GM23338 (cell line): ENCODE measurements at regions not wholly inside any gene's neighbourhood (a gene's known extent, or its start where the extent isn't known, plus 50 kb on each side); places are given as distances from the start of the nearest gene placed in this dataset.

Experiments
- ATAC-seq: fragments of 200-7000 bp; cut with Tn5 transposase; 3 replicates; pipeline ENCODE4 v1.9.1; 2020
- DNase-seq: peaks from one replicate; pipeline ENCODE4 v3.0.0-alpha.2; 2015; ENCODE audit warnings: low spot score
- H2AFZ ChIP-seq: fragments of 200-600 bp; sonication (generic); 2 replicates; pipeline ENCODE4 v1.8.0; 2016; ENCODE audit warnings: antibody characterized with exemption, mild to moderate bottlenecking, moderate library complexity
- H3F3A ChIP-seq: fragments of 200-600 bp; sonication (generic); replicated peaks from 2 replicates; pipeline ENCODE4 v1.8.0; 2017; ENCODE audit warnings: antibody characterized with exemption, mixed run types, low read depth
- H3K27ac ChIP-seq: fragments of 200-600 bp; sonication (generic); 2 replicates; pipeline ENCODE4 v1.6.1; 2016; ENCODE audit warnings: low read depth
- H3K27me3 ChIP-seq: fragments of 200-600 bp; sonication (generic); 2 replicates; pipeline ENCODE4 v1.8.0; 2016; ENCODE audit warnings: mild to moderate bottlenecking, mixed run types, moderate library complexity; ENCODE audit not compliant: insufficient read depth
- H3K36me3 ChIP-seq: fragments of 200-600 bp; sonication (generic); 2 replicates; pipeline ENCODE4 v1.8.0; 2016; ENCODE audit warnings: mild to moderate bottlenecking; ENCODE audit not compliant: insufficient read depth
- H3K4me1 ChIP-seq: fragments of 200-600 bp; sonication (generic); 2 replicates; pipeline ENCODE4 v1.8.0; 2016; ENCODE audit warnings: mild to moderate bottlenecking, moderate library complexity; ENCODE audit not compliant: insufficient read depth
- H3K4me2 ChIP-seq: fragments of 200-600 bp; sonication (generic); 2 replicates; pipeline ENCODE4 v1.7.1; 2017; ENCODE audit warnings: mixed run types
- H3K4me3 ChIP-seq: fragments of 200-600 bp; sonication (generic); 2 replicates; pipeline ENCODE4 v1.6.1; 2016; ENCODE audit warnings: mixed run types
- H3K79me2 ChIP-seq: fragments of 200-600 bp; sonication (generic); replicated peaks from 2 replicates; pipeline ENCODE4 v1.8.0; 2017; ENCODE audit warnings: mild to moderate bottlenecking; ENCODE audit not compliant: insufficient read depth
- H3K9me2 ChIP-seq: fragments of 200-600 bp; sonication (generic); 2 replicates; pipeline ENCODE4 v1.8.0; 2017; ENCODE audit not compliant: insufficient read depth
- H4K20me1 ChIP-seq: fragments of 200-600 bp; sonication (generic); replicated peaks from 2 replicates; pipeline ENCODE4 v1.8.0; 2017; ENCODE audit warnings: mild to moderate bottlenecking; ENCODE audit not compliant: insufficient read depth
- H3K27ac Mint-ChIP-seq: 2 replicates; pipeline ENCODE4 v1.8.0; 2020; ENCODE audit warnings: inconsistent platforms, mild to moderate bottlenecking, moderate library complexity, mixed read lengths
- H3K27me3 Mint-ChIP-seq: 3 replicates; pipeline ENCODE4 v1.8.0; 2022; ENCODE audit warnings: low read depth, mild to moderate bottlenecking, moderate library complexity, mixed read lengths, inconsistent platforms; ENCODE audit not compliant: insufficient read depth, poor library complexity
- H3K36me3 Mint-ChIP-seq: 3 replicates; pipeline ENCODE4 v1.8.0; 2021; ENCODE audit warnings: low read depth, mild to moderate bottlenecking, inconsistent platforms, moderate library complexity, mixed read lengths
- H3K4me1 Mint-ChIP-seq: 3 replicates; pipeline ENCODE4 v1.8.0; 2020; ENCODE audit warnings: mild to moderate bottlenecking, inconsistent platforms, mixed read lengths
- H3K4me3 Mint-ChIP-seq: 3 replicates; pipeline ENCODE4 v1.8.0; 2021; ENCODE audit warnings: moderate library complexity, mild to moderate bottlenecking, inconsistent platforms, mixed read lengths
- H3K9me3 Mint-ChIP-seq: 3 replicates; pipeline ENCODE4 v1.8.0; 2020; ENCODE audit warnings: moderate library complexity, mild to moderate bottlenecking, inconsistent platforms, mixed read lengths
- ETS1 ChIP-seq: IDR thresholded peaks from 2 replicates; pipeline ENCODE4 v1.6.1; 2016; ENCODE audit warnings: antibody characterized with exemption
- EZH2phosphoT487 ChIP-seq: fragments of 200-600 bp; sonication (generic); IDR thresholded peaks from one replicate; pipeline ENCODE4 v1.8.1; 2018; ENCODE audit warnings: antibody characterized with exemption; ENCODE audit not compliant: unreplicated experiment
- JUNB ChIP-seq: IDR thresholded peaks from one replicate; pipeline ENCODE4 v1.6.1; 2016; ENCODE audit warnings: antibody characterized with exemption; ENCODE audit not compliant: unreplicated experiment
- POLR2AphosphoS5 ChIP-seq: IDR thresholded peaks from 2 replicates; pipeline ENCODE4 v1.6.1; 2016; ENCODE audit warnings: antibody characterized with exemption, low read depth
- STAT1 ChIP-seq: IDR thresholded peaks from one replicate; pipeline ENCODE4 v1.6.1; 2016; ENCODE audit warnings: antibody characterized with exemption; ENCODE audit not compliant: unreplicated experiment
- ZNF114 ChIP-seq: fragments of 250-450 bp; sonication (Bioruptor Pico); IDR thresholded peaks from 2 replicates; pipeline ENCODE4 v1.5.0; 2020; ENCODE audit warnings: mild to moderate bottlenecking, moderate library complexity
- ZNF331 ChIP-seq: fragments of 250-450 bp; sonication (Bioruptor Pico); IDR thresholded peaks from 2 replicates; pipeline ENCODE4 v1.5.0; 2020; ENCODE audit warnings: low read depth, mild to moderate bottlenecking, moderate library complexity
- ZNF462 ChIP-seq: fragments of 250-450 bp; sonication (Bioruptor Pico); IDR thresholded peaks from 2 replicates; pipeline ENCODE4 v1.5.0; 2020; ENCODE audit warnings: mild to moderate bottlenecking, moderate library complexity

GRCh38 chr10:52376694-52377354 is 62.7 kb downstream of the DKK1 start (continued):
- TF ChIP-seq ZNF462 (no peak), JUNB (no peak), ZNF114 (CRISPR knock-in tag) (no peak), EZH2phosphoT487 (no peak), POLR2AphosphoS5 (no peak), STAT1 (no peak), ZNF331 (CRISPR knock-in tag) (no peak), ETS1 (no peak)

- no peak overlapping the region for H3K4me3 Mint-ChIP-seq
- no peaks in the 10 kb centered on the region for H3K36me3 ChIP-seq
- peaks cover 4% of the 10 kb centered on the region; the same call in 2 of the 3 replicates for H3K36me3 Mint-ChIP-seq
- no peaks in the 10 kb centered on the region for H4K20me1 ChIP-seq
- ATAC-seq (no peak), DNase-seq (no peak)
- peaks cover 5% of the 10 kb centered on the region; the same call in 2 of the 3 replicates for H3K4me1 Mint-ChIP-seq
- no peak overlapping the region for H3K4me2 ChIP-seq
- peaks cover 4% of the 10 kb centered on the region for H3K27me3 Mint-ChIP-seq
- no peaks in the 10 kb centered on the region for H3K9me2 ChIP-seq
- H2AFZ ChIP-seq, result no peak overlapping the region
- H3K9me3 Mint-ChIP-seq, result peaks cover 8% of the 10 kb centered on the region
- no peak overlapping the region for H3K27ac Mint-ChIP-seq
- no peaks in the 10 kb centered on the region for H3K4me1 ChIP-seq
- no peaks in the 10 kb centered on the region for H3F3A ChIP-seq
- no peak overlapping the region for H3K4me3 ChIP-seq
- no peaks in the 10 kb centered on the region for H3K79me2 ChIP-seq
- H3K27me3 ChIP-seq, result peaks cover 32% of the 10 kb centered on the region
- H3K27ac ChIP-seq, result no peak overlapping the region
- TF ChIP-seq ZNF462 (no peak), POLR2AphosphoS5 (no peak), JUNB (no peak)
Measured at GRCh38 chr10:52378124-52378523, 64.0 kb downstream of the DKK1 start.
